ENCODE measurements at regions not wholly inside any gene's neighbourhood (a gene's known extent, or its start where the extent isn't known, plus 50 kb on each side); places are given as distances from the start of the nearest gene placed in this dataset.

DNA sequence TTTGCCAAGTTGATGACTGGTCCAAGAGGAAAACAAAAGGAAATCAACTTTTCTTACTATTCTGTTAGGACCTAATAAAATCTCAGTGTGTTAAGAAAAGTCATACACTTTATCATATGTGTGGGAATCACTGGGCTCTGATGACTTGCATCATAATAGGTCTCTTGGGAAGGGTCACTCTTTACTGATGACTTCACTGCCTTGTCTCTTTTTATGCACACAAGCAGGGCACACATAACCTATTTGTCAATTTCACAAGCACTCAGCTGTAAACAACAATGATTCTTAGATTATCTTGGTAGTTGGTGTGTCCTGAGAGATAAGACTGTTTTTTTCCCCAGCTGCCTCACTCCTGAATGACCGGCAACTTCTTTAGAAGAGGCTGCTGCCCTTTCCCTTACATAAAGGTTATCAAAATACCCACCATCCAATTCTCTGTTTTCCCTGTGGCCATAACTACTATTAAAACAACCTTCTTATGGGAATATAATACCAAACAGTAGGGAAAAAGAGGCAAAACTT is 50.9 kb upstream of the INSM2 start:
- in situ Hi-C loops (cut with MboI; ENCODE audit: low sequenced_read_pairs) (no loop called here), dilution Hi-C loops (cut with HindIII; ENCODE audit: low sequenced_read_pairs, unreplicated experiment) (no loop called here), intact Hi-C loops (cut with micrococcal nuclease) (no loop called here)
- Histone ChIP-seq H3K18ac (ENCODE audit: low read depth, low read length) (no peak overlapping the region), H3K4me2 (ENCODE audit: low read depth, low read length) (no peak overlapping the region), H3K4me1 (ENCODE audit: control insufficient read depth, insufficient read depth, low read length) (no peaks in the 10 kb centered on the region), H4K5ac (ENCODE audit: low read depth, low read length) (no peak overlapping the region), H3K14ac (replicated peaks; ENCODE audit: low read depth, low read length) (no peak overlapping the region), H4K91ac (ENCODE audit: insufficient read depth, low read depth, low read length) (no peak overlapping the region), H2AK9ac (replicated peaks; ENCODE audit: low read depth, low read length, poor library complexity) (no peak overlapping the region), H3K4me3 (ENCODE audit: insufficient read depth, low read depth, low read length) (no peak overlapping the region), H3K4ac (ENCODE audit: low read depth, low read length) (no peak overlapping the region), H3K27ac (ENCODE audit: insufficient read depth, low read length) (no peak overlapping the region), H2BK20ac (ENCODE audit: low read depth, low read length) (no peak overlapping the region), H2BK5ac (ENCODE audit: low read depth, low read length, poor library complexity, severe bottlenecking) (no peak overlapping the region), H4K20me1 (ENCODE audit: insufficient read depth, low read length) (no peaks in the 10 kb centered on the region), H2BK15ac (ENCODE audit: low read depth, low read length) (no peak overlapping the region), H3K9me1 (ENCODE audit: insufficient read depth, low read length) (no peaks in the 10 kb centered on the region), H2AK5ac (ENCODE audit: low read depth, low read length) (no peak overlapping the region), H3K9ac (ENCODE audit: low read depth, low read length) (no peak overlapping the region), H3K27me3 (ENCODE audit: control insufficient read depth, insufficient read depth, low read length) (no peaks in the 10 kb centered on the region; the same call in 1 of the 2 replicates), H3K79me1 (ENCODE audit: low read depth in 1 of 2, low read length in 2 of 2) (no peaks in the 10 kb centered on the region), H3K56ac (ENCODE audit: extremely low read depth, insufficient read depth, low read length) (no peak overlapping the region), H4K8ac (ENCODE audit: low read depth in 2 of 2, low read length in 2 of 2) (no peak overlapping the region), H2AFZ (replicated peaks; ENCODE audit: low read length, poor library complexity) (no peak overlapping the region), H3K36me3 (ENCODE audit: control insufficient read depth, insufficient read depth, low read length) (no peaks in the 10 kb centered on the region), H2BK120ac (ENCODE audit: low read depth, low read length) (no peak overlapping the region), H3K23ac (ENCODE audit: low read depth, low read length) (no peak overlapping the region), H3K9me3 (ENCODE audit: control insufficient read depth, insufficient read depth, low read length) (no peaks in the 10 kb centered on the region)
- POLR2A ChIA-PET (ENCODE audit: unreplicated experiment), result no interaction called here
- no TSS peak for BruUV-seq (replicated peaks)
- TF ChIP-seq SMC3 (IDR thresholded peaks at IDR 0.05; ENCODE audit: low read depth, low read length) (no peak), RFX5 (IDR thresholded peaks at IDR 0.05; ENCODE audit: low read depth, low read length) (no peak), BHLHE40 (IDR thresholded peaks at IDR 0.05; ENCODE audit: low read depth, low read length) (no peak), MXI1 (IDR thresholded peaks at IDR 0.05; ENCODE audit: borderline replicate concordance, low read depth, low read length) (no peak), MAFK (IDR thresholded peaks at IDR 0.05; ENCODE audit: low read depth, low read length) (no peak), NFE2L2 (IDR thresholded peaks at IDR 0.05; ENCODE audit: low read depth, low read length) (no peak), RAD21 (IDR thresholded peaks at IDR 0.05; ENCODE audit: low read length) (no peak), MAZ (IDR thresholded peaks at IDR 0.05; ENCODE audit: borderline replicate concordance, low read depth, low read length) (no peak), FOS (IDR thresholded peaks at IDR 0.05; ENCODE audit: low read depth, low read length) (no peak), CHD1 (IDR thresholded peaks at IDR 0.05; ENCODE audit: low read depth, low read length) (no peak)
- no peak for DNase-seq
- CTCF ChIA-PET, result no interaction called here
- no CpG with 5 or more reads among the region's 1 CpG for WGBS, 2 experiments (ENCODE audit: extremely low coverage in 2 of 2, insufficient read length in 1 of 2)
- ATAC-seq (ENCODE audit: low read depth), result no peak
